GM12874 (cell line): ENCODE measurements at regions not wholly inside any gene's neighbourhood (a gene's known extent, or its start where the extent isn't known, plus 50 kb on each side); places are given as distances from the start of the nearest gene placed in this dataset.

ENCODE experiments used
- CTCF ChIP-seq: IDR thresholded peaks from 2 replicates; pipeline ENCODE4 v1.5.1; 2011; ENCODE audit warnings: low read depth, mild to moderate bottlenecking, control low read depth, low read length, moderate library complexity; ENCODE audit not compliant: insufficient read depth

- no peak for TF ChIP-seq CTCF
Measured at GRCh38 chr6:81238390-81238789, 514.1 kb downstream of the TENT5A start.

DNA sequence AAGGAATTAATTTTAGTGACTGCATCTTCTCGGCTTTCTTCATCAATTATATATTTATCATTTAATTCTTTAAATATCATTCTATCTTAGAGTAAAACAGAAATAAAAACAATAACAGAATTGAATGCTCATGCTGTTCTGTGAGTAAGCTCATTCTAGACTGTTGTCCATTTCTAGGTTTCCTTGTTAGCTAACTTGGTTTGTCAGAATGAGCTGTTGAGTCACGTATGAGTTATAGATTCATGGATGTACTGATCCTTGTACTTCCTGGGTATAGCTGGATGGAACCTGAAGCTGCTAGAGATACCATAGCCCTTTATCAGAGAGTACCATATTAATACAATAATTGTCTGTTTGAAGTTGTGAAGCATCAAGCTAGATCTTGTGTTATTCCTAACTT, 515.3 kb downstream of the TENT5A start:
- no peak for TF ChIP-seq CTCF

DNA sequence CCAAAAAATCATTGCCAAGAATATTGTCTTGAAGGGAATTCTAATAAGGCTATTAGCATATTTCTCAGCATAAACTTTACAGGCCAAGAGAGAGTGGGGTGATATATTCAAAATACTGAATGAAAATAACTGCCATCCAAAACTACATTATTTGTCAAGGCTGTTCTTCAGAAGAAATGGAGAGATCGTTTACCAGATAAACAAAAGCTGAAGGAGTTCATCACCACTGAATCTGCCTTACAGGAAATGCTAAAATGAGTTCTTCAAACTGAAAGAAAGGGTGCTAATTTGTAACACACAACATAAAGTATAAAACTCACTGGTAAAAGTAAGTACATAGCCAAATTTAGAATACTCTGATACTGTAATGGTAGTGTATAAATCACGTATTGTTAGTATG, 517.0 kb downstream of the TENT5A start:
- TF ChIP-seq CTCF = no peak

- no peak for TF ChIP-seq CTCF
Measured at GRCh38 chr6:81233990-81234389, 518.5 kb downstream of the TENT5A start.

GRCh38 chr6:81228912-81229555, 523.4 kb downstream of the TENT5A start:
- TF ChIP-seq CTCF = no peak

DNA sequence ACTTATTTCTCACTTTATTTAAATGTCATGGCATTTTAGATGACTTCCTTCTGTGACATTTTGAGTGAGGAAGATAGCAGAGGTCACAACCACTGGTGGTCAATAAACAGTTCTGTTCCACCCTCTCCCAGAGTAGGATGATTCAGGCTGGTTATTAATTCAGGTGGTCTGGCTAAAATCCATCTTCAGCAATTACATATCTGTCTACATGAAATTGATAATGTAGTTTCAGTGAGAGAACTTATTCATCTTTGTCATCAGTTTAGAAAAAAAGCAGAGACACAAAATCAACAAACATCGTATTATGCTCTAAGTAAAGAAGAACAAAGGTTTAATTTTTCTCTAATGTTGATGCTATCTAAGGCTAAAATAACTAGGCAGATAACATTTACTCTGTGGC, 525.5 kb downstream of the TENT5A start:
- no peak for TF ChIP-seq CTCF

DNA sequence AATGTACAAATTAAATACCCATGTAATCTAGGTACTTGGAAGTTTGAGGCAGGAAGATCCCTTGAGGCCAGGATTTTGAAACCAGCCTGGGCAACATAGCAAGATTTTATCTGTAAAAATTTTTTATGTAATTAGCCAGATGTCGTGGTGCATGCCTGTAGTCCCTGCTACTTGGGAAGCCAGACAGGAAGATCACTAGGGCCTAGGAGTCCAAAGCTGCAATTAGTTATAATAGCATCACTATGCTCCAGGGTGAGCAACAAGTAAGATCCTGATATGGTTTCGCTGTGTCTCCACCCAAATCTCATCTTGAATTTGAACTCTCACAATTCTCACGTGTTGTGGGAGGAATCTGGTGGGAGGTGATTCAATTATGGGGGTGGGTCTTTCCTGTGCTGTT, 535.8 kb downstream of the TENT5A start:
- no peak for TF ChIP-seq CTCF
